Tibial nerve (tissue), 4 donors: ENCODE measurements at regions not wholly inside any gene's neighbourhood (a gene's known extent, or its start where the extent isn't known, plus 50 kb on each side); places are given as distances from the start of the nearest gene placed in this dataset.
"Not testable (repeated sequence)": the region's sequence is repeated elsewhere in the genome, so short reads cannot be mapped to it uniquely, and the experiment has no call there.

ENCODE experiments used
- DNase-seq, 2 donors: peaks; one replicate each; pipeline ENCODE4 v3.0.0-alpha.2; 2019; ENCODE audit warnings: low spot score in 2 of 2
- H3K27ac ChIP-seq, 4 donors: fragments of 200-600 bp; sonication (generic) in 3 of 4; one replicate each; pipeline ENCODE4 v1.5.1; 2017 to 2019; ENCODE audit warnings: mild to moderate bottlenecking in 1 of 4
- H3K27me3 ChIP-seq, 2 donors: fragments of 200-600 bp; sonication (generic) in 1 of 2; one replicate each; pipeline versions ENCODE4 v1.5.1 to v1.6.0; 2017 to 2019
- H3K36me3 ChIP-seq, 3 donors: fragments of 200-600 bp; sonication (generic); one replicate each; pipeline ENCODE4 v1.5.1; 2018 to 2019
- H3K4me1 ChIP-seq, 4 donors: fragments of 200-600 bp; sonication (generic) in 3 of 4; one replicate each; pipeline ENCODE4 v1.5.1; 2017 to 2019
- H3K4me3 ChIP-seq, 4 donors: fragments of 200-600 bp; sonication (generic) in 3 of 4; one replicate each; pipeline ENCODE4 v1.5.1; 2017 to 2019; ENCODE audit warnings: mild to moderate bottlenecking in 1 of 4, moderate library complexity in 1 of 4
- H3K9me3 ChIP-seq, 4 donors: fragments of 200-600 bp; sonication (generic) in 3 of 4; one replicate each; pipeline ENCODE4 v1.5.1; 2017 to 2019
- CTCF ChIP-seq, 5 experiments: fragments of 200-600 bp in 3 of 5; fragments of 450-650 bp in 2 of 5; sonication (generic) in 3 of 5; IDR thresholded peaks; one replicate each; pipeline ENCODE4 v1.5.1; 2016 to 2019; ENCODE audit warnings: antibody characterized with exemption in 5 of 5, mild to moderate bottlenecking in 3 of 5, moderate library complexity in 2 of 5
- EP300 ChIP-seq, 2 donors: sonication (generic); formaldehyde crosslinking; IDR thresholded peaks; one replicate each; pipeline ENCODE4 v1.6.1; 2017; ENCODE audit warnings: antibody characterized with exemption in 2 of 2, mild to moderate bottlenecking in 1 of 2
- POLR2A ChIP-seq, 2 donors: fragments of 450-650 bp; IDR thresholded peaks; one replicate each; pipeline ENCODE4 v1.6.1; 2017; ENCODE audit warnings: antibody characterized with exemption in 2 of 2, mild to moderate bottlenecking in 2 of 2, moderate library complexity in 2 of 2
- WGBS, 2 donors: methylation state at CpG; one replicate each; pipeline ENCODE4 v1.1.5; 2018; 5-methylcytosine and 5-hydroxymethylcytosine counted together

GRCh38 chr4:125639182-125639621 lies 324.4 kb downstream of the FAT4 start:
- 25 to 39% methylated on average over 6 of the region's 6 CpGs for WGBS, 2 donors
- Histone ChIP-seq H3K27ac (no peak overlapping the region), H3K27me3 (no peaks in the 10 kb centered on the region), H3K9me3 (no peaks in the 10 kb centered on the region), H3K4me3 (no peak overlapping the region), H3K4me1 (peaks cover 0 to 12% (median 7%) of the 10 kb centered on the region in 4 donors), H3K36me3 (no peaks in the 10 kb centered on the region)
- TF ChIP-seq CTCF (IDR thresholded peaks at IDR 0.05) = no peak
- TF ChIP-seq EP300 (IDR thresholded peaks at IDR 0.05) = no peak
- TF ChIP-seq POLR2A (IDR thresholded peaks at IDR 0.05) = no peak
- no peak for DNase-seq

GRCh38 chr4:125641611-125642010 lies 326.9 kb downstream of the FAT4 start:
- no peaks in the 10 kb centered on the region for H3K27me3 ChIP-seq
- WGBS, 2 donors = 58 to 62% methylated on average over 1 of the region's 1 CpG
- H3K4me3 ChIP-seq = no peak overlapping the region
- peaks cover 0 to 12% (median 7%) of the 10 kb centered on the region in 4 donors for H3K4me1 ChIP-seq
- no peaks in the 10 kb centered on the region for H3K36me3 ChIP-seq
- DNase-seq = no peak
- H3K27ac ChIP-seq = no peak overlapping the region
- TF ChIP-seq EP300 (IDR thresholded peaks at IDR 0.05) (no peak), CTCF (IDR thresholded peaks at IDR 0.05) (no peak), POLR2A (IDR thresholded peaks at IDR 0.05) (no peak)
- H3K9me3 ChIP-seq = no peaks in the 10 kb centered on the region

- H3K36me3 ChIP-seq = no peaks in the 10 kb centered on the region
- no peak for TF ChIP-seq EP300 (IDR thresholded peaks at IDR 0.05)
- no peak for TF ChIP-seq POLR2A (IDR thresholded peaks at IDR 0.05)
- no peak for TF ChIP-seq CTCF (IDR thresholded peaks at IDR 0.05)
These were observed 327.9 kb downstream of the FAT4 start for GRCh38 chr4:125642645-125643044.

GRCh38 chr4:125649452-125649851 lies 334.7 kb downstream of the FAT4 start:
- no peaks in the 10 kb centered on the region for H3K27me3 ChIP-seq
- DNase-seq = no peak
- peaks cover 0 to 4% (median 0%) of the 10 kb centered on the region in 4 donors for H3K9me3 ChIP-seq
- TF ChIP-seq CTCF (IDR thresholded peaks at IDR 0.05) (no peak), EP300 (IDR thresholded peaks at IDR 0.05) (no peak), POLR2A (IDR thresholded peaks at IDR 0.05) (no peak)
- H3K4me1 ChIP-seq = no peaks in the 10 kb centered on the region
- WGBS, 2 donors = 95 to 96% methylated on average over 6 of the region's 6 CpGs
- H3K27ac ChIP-seq = no peak overlapping the region
- no peaks in the 10 kb centered on the region for H3K36me3 ChIP-seq
- H3K4me3 ChIP-seq = no peak overlapping the region

More at GRCh38 chr4:125642645-125643044, 327.9 kb downstream of the FAT4 start:
- WGBS, 2 donors = 79 to 89% methylated on average over 5 of the region's 5 CpGs
- Histone ChIP-seq H3K4me3 (no peak overlapping the region), H3K9me3 (no peaks in the 10 kb centered on the region), H3K27me3 (no peaks in the 10 kb centered on the region), H3K4me1 (peaks cover 0 to 12% (median 7%) of the 10 kb centered on the region in 4 donors), H3K27ac (no peak overlapping the region)
- DNase-seq = no peak

GRCh38 chr4:125650557-125650956 lies 335.8 kb downstream of the FAT4 start:
- Histone ChIP-seq H3K4me3 (no peak overlapping the region), H3K36me3 (no peaks in the 10 kb centered on the region), H3K27me3 (no peaks in the 10 kb centered on the region), H3K9me3 (peaks cover 0 to 4% (median 0%) of the 10 kb centered on the region in 4 donors), H3K4me1 (no peaks in the 10 kb centered on the region), H3K27ac (no peak overlapping the region)
- TF ChIP-seq POLR2A (IDR thresholded peaks at IDR 0.05) = no peak
- TF ChIP-seq CTCF (IDR thresholded peaks at IDR 0.05) = no peak
- no peak for TF ChIP-seq EP300 (IDR thresholded peaks at IDR 0.05)
- DNase-seq = no peak

- not testable (repeated sequence) for H3K4me3 ChIP-seq, H3K4me1 ChIP-seq, DNase-seq, H3K27me3 ChIP-seq, H3K9me3 ChIP-seq, H3K27ac ChIP-seq, H3K36me3 ChIP-seq
- 97 to 98% methylated on average over 18 to 26 of the region's 33 CpGs for WGBS, 2 donors
These were observed 337.1 kb downstream of the FAT4 start for GRCh38 chr4:125651707-125652357.
